HCT116 (cell line): ENCODE measurements at regions not wholly inside any gene's neighbourhood (a gene's known extent, or its start where the extent isn't known, plus 50 kb on each side); places are given as distances from the start of the nearest gene placed in this dataset.

Experiments
- ATAC-seq: fragments of 200-7000 bp; cut with Tn5 transposase; 2 replicates; pipeline ENCODE4 v1.9.1; 2020; ENCODE audit warnings: mild to moderate bottlenecking, moderate library complexity
- BruUV-seq: library from RNA; stranded (reverse); fragments of 400-500 nt; replicated peaks from 2 replicates; lab custom pipeline; 2021; lab: Mats Ljungman, UMichigan
- CTCF ChIA-PET: fragments of 300-600 bp; sonication (Branson Sonifier 250); formaldehyde crosslinking; loops from one replicate; lab custom pipeline; 2021; ENCODE audit warnings: antibody characterized with exemption; lab: Charles Lee
- POLR2A ChIA-PET: fragments of 300-600, 350-600 bp; sonication (Branson Sonifier 250); formaldehyde crosslinking; loops from one replicate; lab custom pipeline; 2021; ENCODE audit warnings: antibody characterized with exemption; lab: Charles Lee
- RAD21 ChIA-PET, 2 experiments: fragments of 300-600 bp; sonication (Branson Sonifier 250); formaldehyde crosslinking; loops; one replicate each; lab custom pipeline; 2023; ENCODE audit warnings: low total read pairs in 2 of 2; ENCODE audit not compliant: uncharacterized antibody in 2 of 2, unreplicated experiment in 2 of 2, low non-redundant PET in 1 of 2; lab: Charles Lee
- DNase-seq: peaks from one replicate; pipeline ENCODE4 v3.0.0-alpha.2; 2010; ENCODE audit warnings: low read depth, low spot score
- H2AFZ ChIP-seq: fragments of 200-600 bp; shearing (Covaris generic), sonication (generic); 2 replicates; pipeline ENCODE4 v1.6.1; 2017; ENCODE audit warnings: low read depth, mixed run types, mixed read lengths, antibody characterized with exemption, low read length; ENCODE audit not compliant: poor library complexity, severe bottlenecking
- H3K27ac ChIP-seq: 2 replicates; pipeline ENCODE4 v1.5.1; 2012; ENCODE audit warnings: low read depth, low read length
- H3K27me3 ChIP-seq: fragments of 200-600 bp; sonication (generic); 2 replicates; pipeline ENCODE4 v1.6.1; 2016; ENCODE audit warnings: mixed run types, low read length, mixed read lengths; ENCODE audit not compliant: insufficient read depth
- H3K36me3 ChIP-seq, 2 experiments: fragments of 200-500 bp in 1 of 2; fragments of 200-600 bp in 1 of 2; sonication (Bioruptor generic) in 1 of 2; sonication (generic) in 1 of 2; 2 replicates each; pipeline versions ENCODE4 v1.5.1 to v1.6.1; 2014 to 2016; ENCODE audit warnings: low read length in 2 of 2, inconsistent platforms in 1 of 2, mixed read lengths in 1 of 2, mixed run types in 1 of 2; ENCODE audit not compliant: insufficient read depth in 2 of 2, control insufficient read depth in 1 of 2
- H3K4me1 ChIP-seq, 2 experiments: fragments of 200-600 bp in 1 of 2; sonication (generic) in 1 of 2; 2 replicates each; pipeline versions ENCODE4 v1.5.1 to v1.6.1; 2012 to 2017; ENCODE audit warnings: low read length in 2 of 2, inconsistent platforms in 1 of 2, mild to moderate bottlenecking in 1 of 2, mixed read lengths in 1 of 2, mixed run types in 1 of 2, moderate library complexity in 1 of 2; ENCODE audit not compliant: insufficient read depth in 2 of 2, control insufficient read depth in 1 of 2
- H3K4me2 ChIP-seq: fragments of 200-600 bp; sonication (generic); 2 replicates; pipeline ENCODE4 v1.6.1; 2017; ENCODE audit warnings: mixed run types, low read length, mixed read lengths
- H3K4me3 ChIP-seq, 2 experiments: fragments of 200-600 bp in 1 of 2; sonication (generic) in 1 of 2; replicated peaks in 1 of 2; 2 replicates each; pipeline ENCODE4 v1.5.1; 2011 to 2016; ENCODE audit warnings: low read length in 2 of 2, control low read depth in 1 of 2, low read depth in 1 of 2, mild to moderate bottlenecking in 1 of 2, mixed read lengths in 1 of 2, mixed run types in 1 of 2
- H3K79me2 ChIP-seq: fragments of 200-600 bp; sonication (generic); 2 replicates; pipeline ENCODE4 v1.6.1; 2017; ENCODE audit warnings: mild to moderate bottlenecking, mixed run types, low read length, moderate library complexity, mixed read lengths; ENCODE audit not compliant: insufficient read depth
- H3K9ac ChIP-seq: fragments of 200-600 bp; sonication (generic); 2 replicates; pipeline ENCODE4 v1.6.1; 2016; ENCODE audit warnings: low read length, mixed read lengths
- H3K9me2 ChIP-seq: fragments of 200-600 bp; sonication (generic), shearing (Covaris generic); 2 replicates; pipeline ENCODE4 v1.6.1; 2017; ENCODE audit warnings: mixed run types, mild to moderate bottlenecking, moderate library complexity; ENCODE audit not compliant: insufficient read depth
- H3K9me3 ChIP-seq, 2 experiments: fragments of 200-500 bp in 1 of 2; fragments of 200-600 bp in 1 of 2; sonication (Bioruptor generic) in 1 of 2; sonication (generic) in 1 of 2; 2 replicates each; pipeline ENCODE4 v1.6.1; 2014 to 2017; ENCODE audit warnings: low read length in 2 of 2, mixed read lengths in 2 of 2, inconsistent platforms in 1 of 2, low read depth in 1 of 2, mild to moderate bottlenecking in 1 of 2, mixed run types in 1 of 2, moderate library complexity in 1 of 2; ENCODE audit not compliant: control insufficient read depth in 1 of 2, insufficient read depth in 1 of 2
- H4K20me1 ChIP-seq: fragments of 200-600 bp; sonication (generic), shearing (Covaris generic); 2 replicates; pipeline ENCODE4 v1.6.1; 2017; ENCODE audit warnings: mixed run types, mild to moderate bottlenecking, moderate library complexity; ENCODE audit not compliant: insufficient read depth
- CBX3 ChIP-seq: IDR thresholded peaks from 2 replicates; pipeline ENCODE4 v1.6.1; 2012; ENCODE audit warnings: low read depth
- EGR1 ChIP-seq: IDR thresholded peaks from 2 replicates; pipeline ENCODE4 v1.6.1; 2012; ENCODE audit warnings: low read depth
- ELF1 ChIP-seq: IDR thresholded peaks from 2 replicates; pipeline ENCODE4 v1.6.1; 2012; ENCODE audit warnings: low read depth, borderline replicate concordance
- EZH2 ChIP-seq: fragments of 200-600 bp; sonication (generic); IDR thresholded peaks from 2 replicates; pipeline ENCODE4 v1.6.1; 2017; ENCODE audit warnings: antibody characterized with exemption, mixed run types
- EZH2phosphoT487 ChIP-seq: fragments of 200-600 bp; IDR thresholded peaks from 2 replicates; pipeline ENCODE4 v1.6.1; 2018; ENCODE audit warnings: antibody characterized with exemption, borderline replicate concordance
- FOSL1 ChIP-seq: IDR thresholded peaks from 2 replicates; pipeline ENCODE4 v1.6.1; 2012; ENCODE audit warnings: low read depth
- JUND ChIP-seq: IDR thresholded peaks from 2 replicates; pipeline ENCODE4 v1.6.1; 2012
- POLR2A ChIP-seq: IDR thresholded peaks from 2 replicates; pipeline ENCODE4 v1.7.0; 2011; ENCODE audit warnings: borderline replicate concordance; ENCODE audit not compliant: insufficient read depth, insufficient read length; ENCODE audit errors: extremely low read depth
- POLR2AphosphoS5 ChIP-seq: IDR thresholded peaks from 2 replicates; pipeline ENCODE4 v1.6.1; 2011; ENCODE audit warnings: mild to moderate bottlenecking, low read depth, low read length, moderate library complexity
- SIN3A ChIP-seq: IDR thresholded peaks from 2 replicates; pipeline ENCODE4 v1.6.1; 2012; ENCODE audit warnings: low read depth
- SP1 ChIP-seq: IDR thresholded peaks from 2 replicates; pipeline ENCODE4 v1.6.1; 2012; ENCODE audit warnings: low read depth
- SRF ChIP-seq: IDR thresholded peaks from 2 replicates; pipeline ENCODE4 v1.6.1; 2012; ENCODE audit warnings: low read depth
- YY1 ChIP-seq: IDR thresholded peaks from 2 replicates; pipeline ENCODE4 v1.6.1; 2011; ENCODE audit warnings: low read length, low read depth, moderate library complexity, mild to moderate bottlenecking; ENCODE audit not compliant: insufficient replicate concordance; ENCODE audit errors: extremely low read depth
- ZFX ChIP-seq: fragments of 450-650 bp; IDR thresholded peaks from 2 replicates; pipeline ENCODE4 v1.6.1; 2017
- ZNF274 ChIP-seq: fragments of 200-500 bp; sonication (Bioruptor generic); IDR thresholded peaks from 2 replicates; pipeline ENCODE4 v1.6.1; 2014; ENCODE audit warnings: mild to moderate bottlenecking, low read depth, low read length, inconsistent platforms
- intact Hi-C: fragments of 100-400 bp; cut with micrococcal nuclease; formaldehyde crosslinking; loops from 2 replicates; pipeline ENCODE4 v1.10.0; 2022
- TF ChIP-seq, protein P1 (sequence below): IDR thresholded peaks from 2 replicates; pipeline ENCODE4 v1.6.1; 2012; ENCODE audit warnings: low read depth
- TF ChIP-seq, protein P2 (sequence below): IDR thresholded peaks from 2 replicates; pipeline ENCODE4 v1.6.1; 2012

DNA sequence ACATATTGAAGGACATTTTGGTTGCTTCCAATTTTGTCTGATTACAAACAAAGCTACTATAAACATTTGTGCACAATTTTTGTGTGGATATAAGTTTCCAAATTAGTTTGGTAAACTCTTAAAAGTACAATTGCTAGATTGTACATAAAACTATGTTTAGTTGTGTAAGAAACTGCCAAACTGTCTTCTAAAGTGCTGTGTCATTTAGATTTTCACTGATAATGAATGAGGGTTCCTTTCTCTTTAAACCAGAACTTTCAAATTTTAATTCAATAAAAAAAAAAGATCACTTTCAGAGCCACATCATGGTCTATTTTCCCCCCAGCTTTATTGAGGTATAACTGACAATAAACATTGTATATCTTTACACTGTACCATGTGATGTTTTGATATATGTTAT lies 74.0 kb upstream of the TRPC7 start:
- Histone ChIP-seq H3K27ac (no peak overlapping the region), H3K79me2 (no peaks in the 10 kb centered on the region), H3K4me3 (no peak overlapping the region), H3K4me1 (no peaks in the 10 kb centered on the region), H3K36me3 (no peaks in the 10 kb centered on the region), H3K9me3 (no peaks in the 10 kb centered on the region), H3K4me2 (no peak overlapping the region), H3K9ac (no peak overlapping the region), H3K9me2 (no peaks in the 10 kb centered on the region)
- ATAC-seq = no peak
- ChIA-PET CTCF (no interaction called here), RAD21 (no interaction called here)
- no peak for DNase-seq
- no TSS peak for BruUV-seq
- intact Hi-C loops = no loop called here
- TF ChIP-seq EGR1 (no peak), ZNF274 (no peak), SP1 (no peak), POLR2A (no peak), EZH2 (no peak), CBX3 (no peak), ELF1 (no peak), JUND (no peak), ZFX (no peak), FOSL1 (no peak), SRF (no peak), EZH2phosphoT487 (no peak), SIN3A (no peak), POLR2AphosphoS5 (no peak), YY1 (no peak)
- TF ChIP-seq, protein P1, sequence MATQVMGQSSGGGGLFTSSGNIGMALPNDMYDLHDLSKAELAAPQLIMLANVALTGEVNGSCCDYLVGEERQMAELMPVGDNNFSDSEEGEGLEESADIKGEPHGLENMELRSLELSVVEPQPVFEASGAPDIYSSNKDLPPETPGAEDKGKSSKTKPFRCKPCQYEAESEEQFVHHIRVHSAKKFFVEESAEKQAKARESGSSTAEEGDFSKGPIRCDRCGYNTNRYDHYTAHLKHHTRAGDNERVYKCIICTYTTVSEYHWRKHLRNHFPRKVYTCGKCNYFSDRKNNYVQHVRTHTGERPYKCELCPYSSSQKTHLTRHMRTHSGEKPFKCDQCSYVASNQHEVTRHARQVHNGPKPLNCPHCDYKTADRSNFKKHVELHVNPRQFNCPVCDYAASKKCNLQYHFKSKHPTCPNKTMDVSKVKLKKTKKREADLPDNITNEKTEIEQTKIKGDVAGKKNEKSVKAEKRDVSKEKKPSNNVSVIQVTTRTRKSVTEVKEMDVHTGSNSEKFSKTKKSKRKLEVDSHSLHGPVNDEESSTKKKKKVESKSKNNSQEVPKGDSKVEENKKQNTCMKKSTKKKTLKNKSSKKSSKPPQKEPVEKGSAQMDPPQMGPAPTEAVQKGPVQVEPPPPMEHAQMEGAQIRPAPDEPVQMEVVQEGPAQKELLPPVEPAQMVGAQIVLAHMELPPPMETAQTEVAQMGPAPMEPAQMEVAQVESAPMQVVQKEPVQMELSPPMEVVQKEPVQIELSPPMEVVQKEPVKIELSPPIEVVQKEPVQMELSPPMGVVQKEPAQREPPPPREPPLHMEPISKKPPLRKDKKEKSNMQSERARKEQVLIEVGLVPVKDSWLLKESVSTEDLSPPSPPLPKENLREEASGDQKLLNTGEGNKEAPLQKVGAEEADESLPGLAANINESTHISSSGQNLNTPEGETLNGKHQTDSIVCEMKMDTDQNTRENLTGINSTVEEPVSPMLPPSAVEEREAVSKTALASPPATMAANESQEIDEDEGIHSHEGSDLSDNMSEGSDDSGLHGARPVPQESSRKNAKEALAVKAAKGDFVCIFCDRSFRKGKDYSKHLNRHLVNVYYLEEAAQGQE = no peak
- TF ChIP-seq, protein P2, sequence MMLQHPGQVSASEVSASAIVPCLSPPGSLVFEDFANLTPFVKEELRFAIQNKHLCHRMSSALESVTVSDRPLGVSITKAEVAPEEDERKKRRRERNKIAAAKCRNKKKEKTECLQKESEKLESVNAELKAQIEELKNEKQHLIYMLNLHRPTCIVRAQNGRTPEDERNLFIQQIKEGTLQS = no peak
- TF ChIP-seq, all 23 proteins: peak for 0
- H2AFZ ChIP-seq = no peak overlapping the region
- H3K27me3 ChIP-seq = no peaks in the 10 kb centered on the region
- H4K20me1 ChIP-seq = no peaks in the 10 kb centered on the region; the same call in 1 of the 2 replicates
- POLR2A ChIA-PET = no interaction called here
